ENCODE measurements at regions not wholly inside any gene's neighbourhood (a gene's known extent, or its start where the extent isn't known, plus 50 kb on each side); places are given as distances from the start of the nearest gene placed in this dataset.

- no peak for TF ChIP-seq CTCF (IDR thresholded peaks at IDR 0.05)
- no peak for TF ChIP-seq POLR2A (IDR thresholded peaks at IDR 0.05)
Observed at GRCh38 chr7:86123476-86123875, 520.2 kb upstream of the GRM3 start.

Measured in heart left ventricle (tissue), 13 donors.